Naive thymus-derived CD4-positive, alpha-beta T cell (primary cell): ENCODE measurements at regions not wholly inside any gene's neighbourhood (a gene's known extent, or its start where the extent isn't known, plus 50 kb on each side); places are given as distances from the start of the nearest gene placed in this dataset.

Source experiments
- ATAC-seq: fragments of 150-1000 bp; cut with Tn5 transposase; 2 replicates; pipeline ENCODE4 v1.10.0; 2021; ENCODE audit warnings: mild to moderate bottlenecking, moderate library complexity
- CTCF ChIA-PET: fragments of 350-600 bp; sonication (Branson Sonifier 250); formaldehyde crosslinking; loops from one replicate; lab custom pipeline; 2021; ENCODE audit warnings: antibody characterized with exemption; lab: Charles Lee
- POLR2A ChIA-PET: fragments of 350-600 bp; sonication (Branson Sonifier 250); formaldehyde crosslinking; loops from one replicate; lab custom pipeline; 2021; ENCODE audit warnings: antibody characterized with exemption, inconsistent platforms; lab: Charles Lee
- DNase-seq, 9 donors: peaks; one replicate each; pipeline versions ENCODE4 v3.0.0 to v3.0.0-alpha.2; 2020 to 2022; ENCODE audit warnings: mixed read lengths in 1 of 9
- H3K27ac ChIP-seq: one replicate; pipeline ENCODE4 v1.7.0; 2013; ENCODE audit warnings: mild to moderate bottlenecking, low read depth, low read length, moderate library complexity
- H3K27me3 ChIP-seq, 2 donors: one replicate each; pipeline ENCODE4 v1.7.0; 2013; ENCODE audit warnings: low read length in 2 of 2, mild to moderate bottlenecking in 2 of 2, moderate library complexity in 2 of 2; ENCODE audit not compliant: control insufficient read depth in 2 of 2, insufficient read depth in 2 of 2
- H3K36me3 ChIP-seq, 3 experiments: 1 replicate in 2 of 3; 2 replicates in 1 of 3; pipeline ENCODE4 v1.7.0; 2013; ENCODE audit warnings: low read length in 3 of 3, mild to moderate bottlenecking in 3 of 3, moderate library complexity in 1 of 3; ENCODE audit not compliant: insufficient read depth in 3 of 3, control insufficient read depth in 2 of 3
- H3K4me1 ChIP-seq, 2 donors: one replicate each; pipeline ENCODE4 v1.7.0; 2013; ENCODE audit warnings: low read length in 2 of 2, mild to moderate bottlenecking in 2 of 2, moderate library complexity in 1 of 2; ENCODE audit not compliant: control insufficient read depth in 2 of 2, insufficient read depth in 2 of 2
- H3K4me3 ChIP-seq: 2 replicates; pipeline ENCODE4 v1.7.0; 2013; ENCODE audit warnings: mild to moderate bottlenecking, low read length
- H3K9me3 ChIP-seq, 3 experiments: 1 replicate in 2 of 3; 2 replicates in 1 of 3; pipeline ENCODE4 v1.7.0; 2013; ENCODE audit warnings: low read length in 3 of 3; ENCODE audit not compliant: control insufficient read depth in 2 of 3
- H3K27ac Mint-ChIP-seq, 9 donors: one replicate each; pipeline ENCODE4 v1.8.0; 2020 to 2022; ENCODE audit warnings: mixed read lengths in 9 of 9, mild to moderate bottlenecking in 8 of 9, moderate library complexity in 5 of 9, inconsistent platforms in 2 of 9
- H3K27me3 Mint-ChIP-seq, 5 donors: one replicate each; pipeline ENCODE4 v1.8.0; 2021 to 2022; ENCODE audit warnings: mixed read lengths in 5 of 5, mild to moderate bottlenecking in 1 of 5
- H3K36me3 Mint-ChIP-seq, 5 donors: one replicate each; pipeline ENCODE4 v1.8.0; 2020 to 2022; ENCODE audit warnings: mixed read lengths in 5 of 5, mild to moderate bottlenecking in 3 of 5, inconsistent platforms in 1 of 5
- H3K4me1 Mint-ChIP-seq, 7 donors: one replicate each; pipeline ENCODE4 v1.8.0; 2020 to 2022; ENCODE audit warnings: mixed read lengths in 7 of 7, mild to moderate bottlenecking in 3 of 7, inconsistent platforms in 1 of 7
- H3K4me3 Mint-ChIP-seq, 10 donors: one replicate each; pipeline ENCODE4 v1.8.0; 2020 to 2022; ENCODE audit warnings: mild to moderate bottlenecking in 10 of 10, mixed read lengths in 10 of 10, moderate library complexity in 6 of 10, inconsistent platforms in 2 of 10
- H3K9me3 Mint-ChIP-seq, 11 donors: one replicate each; pipeline ENCODE4 v1.8.0; 2020 to 2022; ENCODE audit warnings: mixed read lengths in 11 of 11, mild to moderate bottlenecking in 4 of 11, inconsistent platforms in 1 of 11, moderate library complexity in 1 of 11
- intact Hi-C, 2 donors: fragments of 100-400 bp; cut with micrococcal nuclease; formaldehyde crosslinking; loops; one replicate each; pipeline ENCODE4 v1.15.1; 2023

GRCh38 chr1:5416518-5416917 is 575.7 kb downstream of the NPHP4 start:
- Histone ChIP-seq H3K4me1 (peaks cover under 1 to 5% of the 10 kb centered on the region in 2 donors), H3K4me3 (no peak overlapping the region), H3K27me3 (no peaks in the 10 kb centered on the region), H3K27ac (no peak overlapping the region), H3K9me3 (no peaks in the 10 kb centered on the region), H3K36me3 (no peaks in the 10 kb centered on the region)
- no peaks in the 10 kb centered on the region for H3K9me3 Mint-ChIP-seq
- ATAC-seq = no peak
- ChIA-PET CTCF (no interaction called here), POLR2A (interaction anchor here (0.6 kb wide), 1 partner anchor 68 kb away, joined by 3 read pairs; no protein-coding TSS in a partner anchor)
- no peak for DNase-seq
- no peaks in the 10 kb centered on the region for H3K36me3 Mint-ChIP-seq
- H3K4me3 Mint-ChIP-seq = no peak overlapping the region
- intact Hi-C loops = no loop called here
- no peak overlapping the region for H3K27ac Mint-ChIP-seq
- peaks cover 0 to 14% (median 9%) of the 10 kb centered on the region in 7 donors for H3K4me1 Mint-ChIP-seq
- peaks cover 0 to 10% (median 0%) of the 10 kb centered on the region in 5 donors for H3K27me3 Mint-ChIP-seq

- Mint-ChIP-seq H3K4me3 (no peak overlapping the region), H3K27me3 (peaks cover 0 to 10% (median 0%) of the 10 kb centered on the region in 5 donors), H3K9me3 (no peaks in the 10 kb centered on the region), H3K27ac (peak overlapping the region in 2 of 9 donors; percentile 28 to 59), H3K4me1 (peaks cover 0 to 19% (median 8%) of the 10 kb centered on the region in 7 donors), H3K36me3 (no peaks in the 10 kb centered on the region)
- Histone ChIP-seq H3K9me3 (no peaks in the 10 kb centered on the region), H3K27me3 (no peaks in the 10 kb centered on the region), H3K4me3 (no peak overlapping the region), H3K36me3 (no peaks in the 10 kb centered on the region), H3K4me1 (peaks cover 0 to 5% of the 10 kb centered on the region in 2 donors), H3K27ac (no peak overlapping the region)
- DNase-seq (no peak), ATAC-seq (no peak)
- CTCF ChIA-PET = no interaction called here
- intact Hi-C loops = no loop called here
- POLR2A ChIA-PET = no interaction called here
Observed at GRCh38 chr1:5415606-5416005, 576.6 kb downstream of the NPHP4 start.

GRCh38 chr1:5410652-5411051 is 581.6 kb downstream of the NPHP4 start:
- H3K36me3 ChIP-seq = no peaks in the 10 kb centered on the region
- Mint-ChIP-seq H3K27me3 (no peaks in the 10 kb centered on the region), H3K4me3 (no peak overlapping the region), H3K36me3 (peaks cover 0 to 4% (median 0%) of the 10 kb centered on the region in 5 donors), H3K9me3 (peaks cover 0 to 12% (median 0%) of the 10 kb centered on the region in 11 donors), H3K27ac (peak overlapping the region in 1 of 9 donors; percentile 2), H3K4me1 (peaks cover 0 to 14% (median 0%) of the 10 kb centered on the region in 7 donors)
- ATAC-seq (no peak), DNase-seq (no peak)
- H3K9me3 ChIP-seq = no peaks in the 10 kb centered on the region
- no peak overlapping the region for H3K27ac ChIP-seq
- CTCF ChIA-PET = no interaction called here
- H3K4me3 ChIP-seq = no peak overlapping the region
- no peaks in the 10 kb centered on the region for H3K27me3 ChIP-seq
- no peaks in the 10 kb centered on the region for H3K4me1 ChIP-seq
- intact Hi-C loops = no loop called here
- POLR2A ChIA-PET = interaction anchor here (1.0 kb wide), 1 partner anchor 18 kb away, joined by 3 read pairs; no protein-coding TSS in a partner anchor

- Histone ChIP-seq H3K4me1 (no peaks in the 10 kb centered on the region), H3K36me3 (no peaks in the 10 kb centered on the region), H3K4me3 (no peak overlapping the region), H3K27me3 (no peaks in the 10 kb centered on the region), H3K9me3 (no peaks in the 10 kb centered on the region), H3K27ac (no peak overlapping the region)
- ATAC-seq (no peak), DNase-seq (no peak)
- ChIA-PET POLR2A (no interaction called here), CTCF (no interaction called here)
- peaks cover 0 to 4% (median 0%) of the 10 kb centered on the region in 5 donors for H3K36me3 Mint-ChIP-seq
- intact Hi-C loops = no loop called here
- no peak overlapping the region for H3K4me3 Mint-ChIP-seq
- no peaks in the 10 kb centered on the region for H3K27me3 Mint-ChIP-seq
- peaks cover 0 to 12% (median 0%) of the 10 kb centered on the region in 11 donors for H3K9me3 Mint-ChIP-seq
- H3K27ac Mint-ChIP-seq = no peak overlapping the region
- peaks cover 0 to 14% (median 0%) of the 10 kb centered on the region in 7 donors for H3K4me1 Mint-ChIP-seq
Observed at GRCh38 chr1:5408401-5408800, 583.8 kb downstream of the NPHP4 start.

- no peaks in the 10 kb centered on the region for H3K4me1 ChIP-seq
- no peaks in the 10 kb centered on the region for H3K36me3 ChIP-seq
- no peak overlapping the region for H3K4me3 Mint-ChIP-seq
- no peak overlapping the region for H3K4me3 ChIP-seq
- H3K27me3 ChIP-seq = no peaks in the 10 kb centered on the region
- H3K27me3 Mint-ChIP-seq = no peaks in the 10 kb centered on the region
- ATAC-seq = no peak
- no peaks in the 10 kb centered on the region for H3K9me3 ChIP-seq
- no peak overlapping the region for H3K27ac ChIP-seq
- ChIA-PET POLR2A (no interaction called here), CTCF (no interaction called here)
- DNase-seq = no peak
- H3K9me3 Mint-ChIP-seq = peaks cover 0 to 12% (median 0%) of the 10 kb centered on the region in 11 donors
- no peak overlapping the region for H3K27ac Mint-ChIP-seq
- intact Hi-C loops = no loop called here
- H3K4me1 Mint-ChIP-seq = peaks cover 0 to 6% (median 4%) of the 10 kb centered on the region in 7 donors
- H3K36me3 Mint-ChIP-seq = peaks cover 0 to 4% (median 0%) of the 10 kb centered on the region in 5 donors
Observed at GRCh38 chr1:5405263-5405662, 587.0 kb downstream of the NPHP4 start.

- H3K4me1 ChIP-seq = no peaks in the 10 kb centered on the region
- intact Hi-C loops = no loop called here
- Mint-ChIP-seq H3K4me1 (peaks cover 2 to 13% (median 9%) of the 10 kb centered on the region in 7 donors), H3K36me3 (peaks cover 0 to 4% (median 0%) of the 10 kb centered on the region in 5 donors), H3K9me3 (peaks cover 0 to 12% (median 0%) of the 10 kb centered on the region in 11 donors), H3K27me3 (no peaks in the 10 kb centered on the region), H3K4me3 (no peak overlapping the region), H3K27ac (no peak overlapping the region)
- ATAC-seq (no peak), DNase-seq (no peak)
- H3K4me3 ChIP-seq = no peak overlapping the region
- CTCF ChIA-PET = no interaction called here
- H3K27me3 ChIP-seq = no peaks in the 10 kb centered on the region
- POLR2A ChIA-PET = no interaction called here
- H3K9me3 ChIP-seq = no peaks in the 10 kb centered on the region
- H3K27ac ChIP-seq = no peak overlapping the region
- no peaks in the 10 kb centered on the region for H3K36me3 ChIP-seq
Observed at GRCh38 chr1:5404412-5405203, 587.6 kb downstream of the NPHP4 start.
